Gastroesophageal sphincter (tissue), 4 donors: ENCODE measurements at regions not wholly inside any gene's neighbourhood (a gene's known extent, or its start where the extent isn't known, plus 50 kb on each side); places are given as distances from the start of the nearest gene placed in this dataset.

Experiments used
- ATAC-seq: fragments of 150-250 bp; one replicate; pipeline ENCODE4 v1.9.1; 2016; ENCODE audit warnings: mild to moderate bottlenecking, moderate library complexity
- H3K27ac ChIP-seq, 4 donors: fragments of 200-600 bp; sonication (generic) in 3 of 4; 1 replicate in 3 of 4; 2 replicates in 1 of 4; pipeline ENCODE4 v1.5.1; 2016 to 2019
- H3K27me3 ChIP-seq: fragments of 200-600 bp; sonication (generic); one replicate; pipeline ENCODE4 v1.5.1; 2019
- H3K36me3 ChIP-seq, 2 donors: fragments of 200-600 bp; sonication (generic); one replicate each; pipeline ENCODE4 v1.5.1; 2019; ENCODE audit warnings: control low read depth in 1 of 2
- H3K4me1 ChIP-seq, 3 donors: fragments of 200-600 bp; sonication (generic); 1 replicate in 2 of 3; 2 replicates in 1 of 3; pipeline ENCODE4 v1.5.1; 2016 to 2019; ENCODE audit warnings: control low read depth in 2 of 3
- H3K4me3 ChIP-seq, 2 donors: fragments of 200-600 bp; sonication (generic); one replicate each; pipeline ENCODE4 v1.5.1; 2019; ENCODE audit warnings: mild to moderate bottlenecking in 1 of 2, moderate library complexity in 1 of 2
- H3K9me3 ChIP-seq, 3 donors: fragments of 200-600 bp; sonication (generic); one replicate each; pipeline ENCODE4 v1.5.1; 2017 to 2019; ENCODE audit warnings: control low read depth in 2 of 3
- CTCF ChIP-seq, 4 experiments: fragments of 200-600 bp in 2 of 4; fragments of 450-650 bp in 2 of 4; sonication (generic) in 1 of 4; IDR thresholded peaks; one replicate each; pipeline ENCODE4 v1.5.1; 2017 to 2019; ENCODE audit warnings: antibody characterized with exemption in 4 of 4, mild to moderate bottlenecking in 2 of 4, moderate library complexity in 2 of 4
- EP300 ChIP-seq: sonication (generic); formaldehyde crosslinking; IDR thresholded peaks from one replicate; pipeline ENCODE4 v1.6.1; 2017; ENCODE audit warnings: antibody characterized with exemption, mild to moderate bottlenecking
- POLR2A ChIP-seq, 2 donors: fragments of 450-650 bp; IDR thresholded peaks; one replicate each; pipeline ENCODE4 v1.6.1; 2017; ENCODE audit warnings: antibody characterized with exemption in 2 of 2, mild to moderate bottlenecking in 2 of 2, moderate library complexity in 1 of 2
- POLR2AphosphoS5 ChIP-seq: sonication (generic); formaldehyde crosslinking; IDR thresholded peaks from one replicate; pipeline ENCODE4 v1.6.1; 2017; ENCODE audit warnings: antibody characterized with exemption
- WGBS, 2 donors: methylation state at CpG; one replicate each; pipeline ENCODE4 v1.1.5; 2018; ENCODE audit warnings: low coverage in 1 of 2; 5-methylcytosine and 5-hydroxymethylcytosine counted together

- no peak for ATAC-seq
- WGBS, 2 donors, result 0 to 11% methylated on average over 1 of the region's 1 CpG
These were observed 630.3 kb upstream of the KLHL4 start for GRCh38 chrX:86887341-86887740.

DNA sequence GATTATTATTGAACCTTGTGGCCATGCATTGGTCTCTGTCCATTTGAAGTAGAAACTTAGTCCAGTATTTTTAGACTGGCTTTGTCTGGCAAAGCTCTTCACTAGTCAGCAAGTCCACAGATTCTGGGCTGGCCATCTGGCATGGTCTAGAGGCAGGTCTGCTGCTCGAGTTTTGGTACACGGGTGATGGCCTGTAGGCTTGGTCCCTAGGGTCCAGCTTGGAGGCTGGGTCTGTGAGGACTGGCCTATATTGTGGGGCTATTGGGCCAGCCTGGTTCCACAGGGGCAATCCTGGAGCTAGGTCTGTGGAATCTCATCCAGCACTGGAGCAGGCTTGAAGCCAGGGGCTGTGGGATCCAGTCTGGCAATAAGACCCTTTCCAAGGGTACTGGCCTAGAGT lies 607.6 kb upstream of the KLHL4 start:
- Histone ChIP-seq H3K4me1 (no peaks in the 10 kb centered on the region), H3K36me3 (no peaks in the 10 kb centered on the region), H3K27ac (no peak overlapping the region), H3K9me3 (no peaks in the 10 kb centered on the region), H3K4me3 (no peak overlapping the region), H3K27me3 (no peaks in the 10 kb centered on the region)
- no CpG with 5 or more reads among the region's 2 CpGs for WGBS, 2 donors
- no peak for TF ChIP-seq EP300
- ATAC-seq, result no peak

More at GRCh38 chrX:86887341-86887740, 630.3 kb upstream of the KLHL4 start:
- H3K36me3 ChIP-seq, result no peaks in the 10 kb centered on the region
- H3K4me1 ChIP-seq, result no peaks in the 10 kb centered on the region
- H3K4me3 ChIP-seq, result no peak overlapping the region
- no peaks in the 10 kb centered on the region for H3K27me3 ChIP-seq
- TF ChIP-seq EP300, result no peak
- H3K9me3 ChIP-seq, result no peaks in the 10 kb centered on the region
- H3K27ac ChIP-seq, result no peak overlapping the region

DNA sequence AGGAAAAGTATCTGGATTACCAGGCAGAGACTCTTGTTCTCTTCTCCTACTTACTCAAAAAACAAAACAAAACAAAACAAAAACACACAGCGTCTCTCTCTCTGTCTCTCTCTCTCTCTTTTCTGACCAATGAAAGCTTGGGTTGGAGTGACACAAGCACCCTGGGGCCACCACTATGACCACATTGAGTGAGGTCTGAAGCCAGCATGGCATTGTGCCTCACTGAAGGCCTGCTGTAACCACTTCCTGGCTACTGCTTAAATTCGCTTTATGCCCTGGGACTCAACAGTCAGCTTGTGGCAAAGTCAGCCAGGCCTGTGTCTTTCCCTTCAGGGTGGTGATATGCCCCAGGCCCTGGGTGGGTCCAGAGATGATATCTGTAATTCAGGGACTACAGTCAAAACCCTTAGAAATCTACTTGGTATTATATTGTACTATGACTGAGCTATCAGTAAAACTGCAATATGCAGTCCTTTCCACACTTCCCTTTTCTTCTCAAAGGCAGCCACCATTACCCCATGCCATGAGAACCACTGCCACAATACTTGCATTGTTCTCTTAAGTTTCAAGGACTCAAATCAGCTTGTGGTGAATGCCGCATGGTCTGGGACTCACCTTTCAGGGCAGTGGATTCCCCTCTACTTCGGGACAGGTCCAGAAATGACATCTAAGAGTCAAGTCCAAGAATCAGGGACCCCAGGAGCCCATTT lies 606.8 kb upstream of the KLHL4 start:
- Histone ChIP-seq H3K4me3 (no peak overlapping the region), H3K27ac (no peak overlapping the region), H3K9me3 (no peaks in the 10 kb centered on the region), H3K36me3 (no peaks in the 10 kb centered on the region), H3K4me1 (no peaks in the 10 kb centered on the region), H3K27me3 (no peaks in the 10 kb centered on the region)
- ATAC-seq, result no peak
- WGBS, 2 donors, result 88% methylated on average over 2 of the region's 4 CpGs; no CpG with 5 or more reads in 1 of the 2 donors
- TF ChIP-seq EP300 (no peak), POLR2AphosphoS5 (no peak), CTCF (IDR thresholded peaks at IDR 0.05) (no peak), POLR2A (IDR thresholded peaks at IDR 0.05) (no peak)

- no peak for ATAC-seq
These were observed 603.0 kb upstream of the KLHL4 start for GRCh38 chrX:86914569-86914968.

GRCh38 chrX:86917959-86918358 lies 599.6 kb upstream of the KLHL4 start:
- Histone ChIP-seq H3K36me3 (no peaks in the 10 kb centered on the region), H3K27ac (no peak overlapping the region), H3K4me3 (no peak overlapping the region), H3K9me3 (no peaks in the 10 kb centered on the region), H3K4me1 (no peaks in the 10 kb centered on the region), H3K27me3 (no peaks in the 10 kb centered on the region)
- WGBS, 2 donors, result 29 to 48% methylated on average over 1 to 2 of the region's 2 CpGs
- TF ChIP-seq POLR2A (IDR thresholded peaks at IDR 0.05) (no peak), EP300 (no peak), CTCF (IDR thresholded peaks at IDR 0.05) (no peak), POLR2AphosphoS5 (no peak)
- no peak for ATAC-seq

More at GRCh38 chrX:86914569-86914968, 603.0 kb upstream of the KLHL4 start:
- Histone ChIP-seq H3K9me3 (no peaks in the 10 kb centered on the region), H3K27me3 (no peaks in the 10 kb centered on the region), H3K4me1 (no peaks in the 10 kb centered on the region), H3K27ac (no peak overlapping the region), H3K36me3 (no peaks in the 10 kb centered on the region), H3K4me3 (no peak overlapping the region)
- WGBS, 2 donors, result 21 to 80% methylated on average over 1 of the region's 1 CpG
- no peak for TF ChIP-seq POLR2A (IDR thresholded peaks at IDR 0.05)
- TF ChIP-seq EP300, result no peak
- no peak for TF ChIP-seq CTCF (IDR thresholded peaks at IDR 0.05)
- no peak for TF ChIP-seq POLR2AphosphoS5

DNA sequence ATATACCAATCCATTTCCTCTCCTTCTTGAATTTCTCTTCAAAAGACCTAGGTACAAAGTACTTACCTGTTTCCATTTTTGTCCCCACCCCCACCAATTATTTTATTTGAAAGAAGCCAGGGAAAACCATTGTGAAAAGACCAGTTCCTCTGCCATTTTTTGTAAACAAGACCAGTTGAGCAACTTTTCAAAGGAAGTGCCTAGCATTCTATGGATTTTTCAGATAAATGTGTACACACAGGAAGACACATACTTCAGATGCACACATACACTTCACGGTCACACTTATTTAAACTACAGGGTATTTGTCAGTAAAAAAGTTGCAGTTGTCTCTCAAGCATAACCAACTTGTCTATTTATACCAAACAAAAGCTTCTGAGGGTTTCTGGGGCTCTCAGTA lies 587.2 kb upstream of the KLHL4 start:
- no peaks in the 10 kb centered on the region for H3K27me3 ChIP-seq

More for the DNA sequence above, 587.2 kb upstream of the KLHL4 start:
- Histone ChIP-seq H3K4me3 (no peak overlapping the region), H3K4me1 (no peaks in the 10 kb centered on the region), H3K36me3 (no peaks in the 10 kb centered on the region), H3K9me3 (no peaks in the 10 kb centered on the region), H3K27ac (no peak overlapping the region)
- TF ChIP-seq POLR2AphosphoS5, result no peak
- no peak for TF ChIP-seq CTCF (IDR thresholded peaks at IDR 0.05)
- no peak for TF ChIP-seq EP300
- no peak for TF ChIP-seq POLR2A (IDR thresholded peaks at IDR 0.05)
- WGBS, 2 donors, result 67 to 75% methylated on average over 1 of the region's 1 CpG
- ATAC-seq, result no peak
